Neural progenitor cell (in vitro differentiated cells): ENCODE measurements at regions not wholly inside any gene's neighbourhood (a gene's known extent, or its start where the extent isn't known, plus 50 kb on each side); places are given as distances from the start of the nearest gene placed in this dataset.

ENCODE experiments used
- DNase-seq: peaks from one replicate; pipeline ENCODE4 v3.0.0-alpha.2; 2016; ENCODE audit warnings: low spot score
- H2AFZ ChIP-seq: fragments of 200-600 bp; sonication (generic); replicated peaks from 2 replicates; pipeline ENCODE4 v1.6.1; 2016; ENCODE audit warnings: antibody characterized with exemption
- H3F3A ChIP-seq: fragments of 200-600 bp; sonication (generic); 2 replicates; pipeline ENCODE4 v1.6.1; 2016; ENCODE audit warnings: antibody characterized with exemption, low read depth
- H3K27ac ChIP-seq: fragments of 200-600 bp; sonication (generic); 2 replicates; pipeline ENCODE4 v1.5.1; 2016; ENCODE audit warnings: mild to moderate bottlenecking
- H3K27me3 ChIP-seq: fragments of 200-600 bp; sonication (generic); 2 replicates; pipeline ENCODE4 v1.6.1; 2016; ENCODE audit warnings: mild to moderate bottlenecking, moderate library complexity
- H3K36me3 ChIP-seq: fragments of 200-600 bp; sonication (generic); 2 replicates; pipeline ENCODE4 v1.5.1; 2016
- H3K4me1 ChIP-seq: fragments of 200-600 bp; sonication (generic); 2 replicates; pipeline ENCODE4 v1.6.1; 2016; ENCODE audit warnings: mixed run types
- H3K4me2 ChIP-seq: fragments of 200-600 bp; sonication (generic); 2 replicates; pipeline ENCODE4 v1.6.1; 2016
- H3K4me3 ChIP-seq: fragments of 200-600 bp; sonication (generic); 2 replicates; pipeline ENCODE4 v1.5.1; 2016
- H3K79me2 ChIP-seq: fragments of 200-600 bp; sonication (generic); 2 replicates; pipeline ENCODE4 v1.6.1; 2016; ENCODE audit warnings: low read depth
- H3K9ac ChIP-seq: fragments of 200-600 bp; sonication (generic); 2 replicates; pipeline ENCODE4 v1.6.1; 2016
- H3K9me3 ChIP-seq: fragments of 200-600 bp; sonication (generic); 2 replicates; pipeline ENCODE4 v1.5.1; 2016; ENCODE audit warnings: low read depth
- H4K20me1 ChIP-seq: fragments of 200-600 bp; sonication (generic); 2 replicates; pipeline ENCODE4 v1.6.1; 2016; ENCODE audit warnings: low read depth
- H3K27ac Mint-ChIP-seq: 3 replicates; pipeline ENCODE4 v1.8.0; 2021; ENCODE audit warnings: mixed read lengths
- H3K27me3 Mint-ChIP-seq: 2 replicates; pipeline ENCODE4 v1.8.0; 2022; ENCODE audit warnings: low read depth, mild to moderate bottlenecking, inconsistent platforms, moderate library complexity, mixed read lengths; ENCODE audit not compliant: insufficient read depth
- H3K36me3 Mint-ChIP-seq: 3 replicates; pipeline ENCODE4 v1.8.0; 2021; ENCODE audit warnings: mixed read lengths
- H3K4me1 Mint-ChIP-seq: 3 replicates; pipeline ENCODE4 v1.8.0; 2021; ENCODE audit warnings: mixed read lengths
- H3K4me3 Mint-ChIP-seq: 3 replicates; pipeline ENCODE4 v1.8.0; 2021; ENCODE audit warnings: mild to moderate bottlenecking, moderate library complexity, mixed read lengths
- H3K9me3 Mint-ChIP-seq: 3 replicates; pipeline ENCODE4 v1.8.0; 2020; ENCODE audit warnings: mixed read lengths
- EZH2 ChIP-seq: fragments of 200-600 bp; sonication (generic); IDR thresholded peaks from 2 replicates; pipeline ENCODE4 v1.6.1; 2017; ENCODE audit warnings: antibody characterized with exemption, mild to moderate bottlenecking, moderate library complexity
- EZH2phosphoT487 ChIP-seq: fragments of 200-600 bp; sonication (generic); IDR thresholded peaks from 2 replicates; pipeline ENCODE4 v1.6.1; 2017; ENCODE audit warnings: antibody characterized with exemption
- TF ChIP-seq, protein P1 (sequence below): fragments of 200-600 bp; sonication (generic); IDR thresholded peaks from 2 replicates; pipeline ENCODE4 v1.5.1; 2017; ENCODE audit warnings: antibody characterized with exemption, mild to moderate bottlenecking

DNA sequence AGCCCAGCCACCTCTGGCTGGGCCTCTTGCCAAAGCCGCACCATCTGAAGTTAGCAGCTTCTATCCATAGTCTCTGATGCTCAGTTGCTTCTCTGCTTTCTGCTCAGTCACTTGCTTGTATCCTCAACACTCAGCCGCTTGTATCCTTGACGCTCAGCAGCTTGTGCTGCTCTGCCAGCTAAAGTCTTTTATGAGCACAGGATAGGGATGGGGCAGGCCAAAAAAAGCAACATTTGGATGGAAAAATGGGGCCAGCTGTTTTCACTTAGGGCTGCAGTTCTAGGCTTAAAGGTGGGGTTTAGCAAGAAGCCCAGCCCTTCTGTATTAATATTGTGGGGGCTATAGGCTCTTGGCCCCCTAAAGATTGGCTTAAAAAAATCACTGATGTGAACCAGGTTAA lies 739.4 kb downstream of the CDH8 start:
- Histone ChIP-seq H3K27me3 (no peaks in the 10 kb centered on the region), H4K20me1 (no peaks in the 10 kb centered on the region), H3K4me1 (no peaks in the 10 kb centered on the region), H3K27ac (no peak overlapping the region), H3K9me3 (no peaks in the 10 kb centered on the region), H3K36me3 (no peaks in the 10 kb centered on the region), H3K9ac (no peak overlapping the region), H3F3A (no peaks in the 10 kb centered on the region), H3K4me3 (no peak overlapping the region), H2AFZ (no peak overlapping the region), H3K79me2 (no peaks in the 10 kb centered on the region), H3K4me2 (no peak overlapping the region)
- Mint-ChIP-seq H3K9me3 (no peaks in the 10 kb centered on the region), H3K27me3 (no peaks in the 10 kb centered on the region), H3K36me3 (no peaks in the 10 kb centered on the region), H3K4me3 (no peak overlapping the region), H3K27ac (no peak overlapping the region), H3K4me1 (no peaks in the 10 kb centered on the region)
- no peak for DNase-seq
- no peak for TF ChIP-seq EZH2phosphoT487
- no peak for TF ChIP-seq EZH2
- TF ChIP-seq, protein P1, sequence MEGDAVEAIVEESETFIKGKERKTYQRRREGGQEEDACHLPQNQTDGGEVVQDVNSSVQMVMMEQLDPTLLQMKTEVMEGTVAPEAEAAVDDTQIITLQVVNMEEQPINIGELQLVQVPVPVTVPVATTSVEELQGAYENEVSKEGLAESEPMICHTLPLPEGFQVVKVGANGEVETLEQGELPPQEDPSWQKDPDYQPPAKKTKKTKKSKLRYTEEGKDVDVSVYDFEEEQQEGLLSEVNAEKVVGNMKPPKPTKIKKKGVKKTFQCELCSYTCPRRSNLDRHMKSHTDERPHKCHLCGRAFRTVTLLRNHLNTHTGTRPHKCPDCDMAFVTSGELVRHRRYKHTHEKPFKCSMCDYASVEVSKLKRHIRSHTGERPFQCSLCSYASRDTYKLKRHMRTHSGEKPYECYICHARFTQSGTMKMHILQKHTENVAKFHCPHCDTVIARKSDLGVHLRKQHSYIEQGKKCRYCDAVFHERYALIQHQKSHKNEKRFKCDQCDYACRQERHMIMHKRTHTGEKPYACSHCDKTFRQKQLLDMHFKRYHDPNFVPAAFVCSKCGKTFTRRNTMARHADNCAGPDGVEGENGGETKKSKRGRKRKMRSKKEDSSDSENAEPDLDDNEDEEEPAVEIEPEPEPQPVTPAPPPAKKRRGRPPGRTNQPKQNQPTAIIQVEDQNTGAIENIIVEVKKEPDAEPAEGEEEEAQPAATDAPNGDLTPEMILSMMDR: no peak

DNA sequence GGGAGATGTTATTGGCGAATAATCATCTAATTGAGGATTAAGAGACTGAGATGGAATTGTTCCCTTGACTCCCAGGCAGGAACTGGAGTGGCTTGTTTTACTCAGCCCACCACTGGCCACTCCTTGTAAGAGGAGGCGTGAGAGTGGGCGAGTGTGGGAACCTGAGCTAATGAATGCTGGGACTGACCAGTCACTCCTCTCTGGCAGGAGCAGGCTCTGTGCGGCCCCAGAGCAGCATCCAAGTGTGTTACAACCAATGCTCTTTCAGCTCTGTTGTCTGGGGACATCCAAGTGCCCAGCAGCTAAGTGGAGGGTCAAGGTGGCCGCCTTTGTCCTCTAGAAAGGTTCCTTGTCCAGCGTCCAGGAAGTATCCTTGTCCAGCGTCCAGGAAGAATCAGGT lies 739.9 kb downstream of the CDH8 start:
- H3K4me3 ChIP-seq: no peak overlapping the region
- H3K4me3 Mint-ChIP-seq: no peak overlapping the region
- H2AFZ ChIP-seq: no peak overlapping the region
- no peak for DNase-seq
- H3K9me3 Mint-ChIP-seq: no peaks in the 10 kb centered on the region
- no peak overlapping the region for H3K9ac ChIP-seq
- no peaks in the 10 kb centered on the region for H3K27me3 ChIP-seq
- no peaks in the 10 kb centered on the region for H4K20me1 ChIP-seq
- TF ChIP-seq, protein P1: no peak
- TF ChIP-seq EZH2phosphoT487 (no peak), EZH2 (no peak)
- H3K4me1 ChIP-seq: no peaks in the 10 kb centered on the region
- H3K4me1 Mint-ChIP-seq: no peaks in the 10 kb centered on the region
- no peaks in the 10 kb centered on the region for H3K36me3 ChIP-seq
- H3K27ac ChIP-seq: no peak overlapping the region
- H3K27ac Mint-ChIP-seq: no peak overlapping the region
- H3F3A ChIP-seq: no peaks in the 10 kb centered on the region
- H3K79me2 ChIP-seq: no peaks in the 10 kb centered on the region
- H3K4me2 ChIP-seq: no peak overlapping the region
- no peaks in the 10 kb centered on the region for H3K36me3 Mint-ChIP-seq
- H3K27me3 Mint-ChIP-seq: no peaks in the 10 kb centered on the region
- no peaks in the 10 kb centered on the region for H3K9me3 ChIP-seq

- Histone ChIP-seq H3K9ac (no peak overlapping the region), H3K27me3 (no peaks in the 10 kb centered on the region), H3K9me3 (no peaks in the 10 kb centered on the region), H3F3A (no peaks in the 10 kb centered on the region), H2AFZ (no peak overlapping the region), H3K79me2 (no peaks in the 10 kb centered on the region), H3K27ac (no peak overlapping the region), H4K20me1 (no peaks in the 10 kb centered on the region), H3K36me3 (no peaks in the 10 kb centered on the region), H3K4me1 (no peaks in the 10 kb centered on the region), H3K4me2 (no peak overlapping the region), H3K4me3 (no peak overlapping the region)
- Mint-ChIP-seq H3K27me3 (no peaks in the 10 kb centered on the region), H3K27ac (no peak overlapping the region), H3K4me1 (no peaks in the 10 kb centered on the region), H3K36me3 (no peaks in the 10 kb centered on the region), H3K4me3 (no peak overlapping the region), H3K9me3 (no peaks in the 10 kb centered on the region)
- no peak for TF ChIP-seq EZH2phosphoT487
- TF ChIP-seq EZH2: no peak
- TF ChIP-seq, protein P1: no peak
- no peak for DNase-seq
Observed at GRCh38 chr16:61295311-61295710, 740.9 kb downstream of the CDH8 start.

- H3K27me3 ChIP-seq: no peaks in the 10 kb centered on the region
- H3K27ac Mint-ChIP-seq: no peak overlapping the region
- no peaks in the 10 kb centered on the region for H3K36me3 Mint-ChIP-seq
- H2AFZ ChIP-seq: no peak overlapping the region
- peaks cover 3% of the 10 kb centered on the region for H3K27me3 Mint-ChIP-seq
- H3K9ac ChIP-seq: no peak overlapping the region
- H3K9me3 ChIP-seq: no peaks in the 10 kb centered on the region
- no peak overlapping the region for H3K4me2 ChIP-seq
- no peak for TF ChIP-seq EZH2
- TF ChIP-seq, protein P1: no peak
- TF ChIP-seq EZH2phosphoT487: no peak
- H3K4me3 Mint-ChIP-seq: no peak overlapping the region
- H3K4me1 Mint-ChIP-seq: no peaks in the 10 kb centered on the region
- no peak overlapping the region for H3K4me3 ChIP-seq
- no peaks in the 10 kb centered on the region for H3K79me2 ChIP-seq
- H3K27ac ChIP-seq: no peak overlapping the region
- H3K36me3 ChIP-seq: no peaks in the 10 kb centered on the region
- no peak for DNase-seq
- no peaks in the 10 kb centered on the region for H3K4me1 ChIP-seq
- H4K20me1 ChIP-seq: no peaks in the 10 kb centered on the region
- H3K9me3 Mint-ChIP-seq: no peaks in the 10 kb centered on the region
- no peaks in the 10 kb centered on the region for H3F3A ChIP-seq
Observed at GRCh38 chr16:61289141-61289540, 747.1 kb downstream of the CDH8 start.
